ENCODE measurements at regions not wholly inside any gene's neighbourhood (a gene's known extent, or its start where the extent isn't known, plus 50 kb on each side); places are given as distances from the start of the nearest gene placed in this dataset.

- DNase-seq (ENCODE audit: low read depth, low spot score) (no peak), ATAC-seq (no peak)
- no TSS peak for BruUV-seq (replicated peaks)
- Histone ChIP-seq H3K9me3 (ENCODE audit: control insufficient read depth in 1 of 2, insufficient read depth in 1 of 2, low read depth in 1 of 2, low read length in 2 of 2) (peaks cover 0 to 7% of the 10 kb centered on the region in 2 experiments; a peak in 1 of 4 replicates), H3K4me3 (replicated peaks in 1 of 2; ENCODE audit: low read depth in 1 of 2, low read length in 2 of 2) (no peak overlapping the region), H3K4me2 (ENCODE audit: low read length) (no peak overlapping the region), H3K79me2 (ENCODE audit: insufficient read depth, low read length) (no peaks in the 10 kb centered on the region), H3K9me2 (ENCODE audit: insufficient read depth) (no peaks in the 10 kb centered on the region), H3K27ac (ENCODE audit: low read depth, low read length) (no peak overlapping the region), H3K4me1 (ENCODE audit: control insufficient read depth in 1 of 2, insufficient read depth in 2 of 2, low read length in 2 of 2) (no peaks in the 10 kb centered on the region), H3K36me3 (ENCODE audit: control insufficient read depth in 1 of 2, insufficient read depth in 2 of 2, low read length in 2 of 2) (no peaks in the 10 kb centered on the region), H3K9ac (ENCODE audit: low read length) (no peak overlapping the region), H3K27me3 (ENCODE audit: insufficient read depth, low read length) (no peaks in the 10 kb centered on the region), H4K20me1 (ENCODE audit: insufficient read depth) (no peaks in the 10 kb centered on the region), H2AFZ (ENCODE audit: low read depth, low read length, poor library complexity, severe bottlenecking) (no peak overlapping the region)
- ChIA-PET CTCF (no interaction called here), RAD21 (ENCODE audit: low non-redundant PET in 1 of 2, low total read pairs in 2 of 2, uncharacterized antibody in 2 of 2, unreplicated experiment in 2 of 2) (no interaction called here), POLR2A (no interaction called here)
- intact Hi-C loops (cut with micrococcal nuclease), result no loop called here
- TF ChIP-seq ELF1 (IDR thresholded peaks at IDR 0.05; ENCODE audit: borderline replicate concordance, low read depth) (no peak), CTCF (IDR thresholded peaks at IDR 0.05 in 2 of 3, conservative IDR thresholded peaks at IDR 0.05 in 1 of 3; ENCODE audit: borderline replicate concordance in 1 of 3, insufficient read depth in 1 of 3, low read depth in 2 of 3, low read length in 2 of 3) (no peak), ZBTB33 (IDR thresholded peaks at IDR 0.05; ENCODE audit: extremely low read depth, insufficient replicate concordance, low read length) (no peak), EGR1 (IDR thresholded peaks at IDR 0.05; ENCODE audit: low read depth) (no peak), SRF (IDR thresholded peaks at IDR 0.05; ENCODE audit: low read depth) (no peak), RAD21 (IDR thresholded peaks at IDR 0.05; ENCODE audit: low read depth) (no peak), ZFX (IDR thresholded peaks at IDR 0.05) (no peak), EZH2phosphoT487 (IDR thresholded peaks at IDR 0.05; ENCODE audit: borderline replicate concordance) (no peak), FOSL1 (IDR thresholded peaks at IDR 0.05; ENCODE audit: low read depth) (no peak)
- TF ChIP-seq, protein P1, sequence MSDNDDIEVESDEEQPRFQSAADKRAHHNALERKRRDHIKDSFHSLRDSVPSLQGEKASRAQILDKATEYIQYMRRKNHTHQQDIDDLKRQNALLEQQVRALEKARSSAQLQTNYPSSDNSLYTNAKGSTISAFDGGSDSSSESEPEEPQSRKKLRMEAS (IDR thresholded peaks at IDR 0.05), result no peak
- TF ChIP-seq, protein P2, sequence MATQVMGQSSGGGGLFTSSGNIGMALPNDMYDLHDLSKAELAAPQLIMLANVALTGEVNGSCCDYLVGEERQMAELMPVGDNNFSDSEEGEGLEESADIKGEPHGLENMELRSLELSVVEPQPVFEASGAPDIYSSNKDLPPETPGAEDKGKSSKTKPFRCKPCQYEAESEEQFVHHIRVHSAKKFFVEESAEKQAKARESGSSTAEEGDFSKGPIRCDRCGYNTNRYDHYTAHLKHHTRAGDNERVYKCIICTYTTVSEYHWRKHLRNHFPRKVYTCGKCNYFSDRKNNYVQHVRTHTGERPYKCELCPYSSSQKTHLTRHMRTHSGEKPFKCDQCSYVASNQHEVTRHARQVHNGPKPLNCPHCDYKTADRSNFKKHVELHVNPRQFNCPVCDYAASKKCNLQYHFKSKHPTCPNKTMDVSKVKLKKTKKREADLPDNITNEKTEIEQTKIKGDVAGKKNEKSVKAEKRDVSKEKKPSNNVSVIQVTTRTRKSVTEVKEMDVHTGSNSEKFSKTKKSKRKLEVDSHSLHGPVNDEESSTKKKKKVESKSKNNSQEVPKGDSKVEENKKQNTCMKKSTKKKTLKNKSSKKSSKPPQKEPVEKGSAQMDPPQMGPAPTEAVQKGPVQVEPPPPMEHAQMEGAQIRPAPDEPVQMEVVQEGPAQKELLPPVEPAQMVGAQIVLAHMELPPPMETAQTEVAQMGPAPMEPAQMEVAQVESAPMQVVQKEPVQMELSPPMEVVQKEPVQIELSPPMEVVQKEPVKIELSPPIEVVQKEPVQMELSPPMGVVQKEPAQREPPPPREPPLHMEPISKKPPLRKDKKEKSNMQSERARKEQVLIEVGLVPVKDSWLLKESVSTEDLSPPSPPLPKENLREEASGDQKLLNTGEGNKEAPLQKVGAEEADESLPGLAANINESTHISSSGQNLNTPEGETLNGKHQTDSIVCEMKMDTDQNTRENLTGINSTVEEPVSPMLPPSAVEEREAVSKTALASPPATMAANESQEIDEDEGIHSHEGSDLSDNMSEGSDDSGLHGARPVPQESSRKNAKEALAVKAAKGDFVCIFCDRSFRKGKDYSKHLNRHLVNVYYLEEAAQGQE (IDR thresholded peaks at IDR 0.05; ENCODE audit: low read depth), result no peak
Observed at GRCh38 chr10:36583690-36584089, 541.7 kb upstream of the ANKRD30A start.
